Kidney (tissue), 13 donors: ENCODE measurements at regions not wholly inside any gene's neighbourhood (a gene's known extent, or its start where the extent isn't known, plus 50 kb on each side); places are given as distances from the start of the nearest gene placed in this dataset.
A peak's percentile ranks its signal among the peaks of the same experiment; 100 is the strongest.

Experiments used
- DNase-seq, 5 donors: peaks; one replicate each; pipeline ENCODE4 v3.0.0-alpha.2; 2013 to 2020
- FAIRE-seq: peaks from 2 replicates; lab custom pipeline; 2012; peaks lifted over from hg19 to GRCh38; lab: Jason Lieb, UNC
- H3K27ac ChIP-seq, 2 donors: one replicate each; pipeline ENCODE4 v1.7.0; 2013; ENCODE audit warnings: low read depth in 2 of 2, low read length in 2 of 2, inconsistent platforms in 1 of 2
- H3K27me3 ChIP-seq: one replicate; pipeline ENCODE4 v1.7.1; 2013; ENCODE audit warnings: low read length, inconsistent platforms; ENCODE audit not compliant: control insufficient read depth, insufficient read depth
- H3K36me3 ChIP-seq, 3 donors: one replicate each; pipeline versions ENCODE4 v1.7.0 to v1.7.1; 2013; ENCODE audit warnings: low read length in 3 of 3, control low read depth in 1 of 3, inconsistent platforms in 1 of 3; ENCODE audit not compliant: insufficient read depth in 3 of 3, control insufficient read depth in 2 of 3
- H3K4me1 ChIP-seq, 3 donors: one replicate each; pipeline versions ENCODE4 v1.7.0 to v1.7.1; 2013; ENCODE audit warnings: low read length in 3 of 3, inconsistent platforms in 1 of 3, low read depth in 1 of 3; ENCODE audit not compliant: control insufficient read depth in 2 of 3, insufficient read depth in 2 of 3
- H3K4me3 ChIP-seq, 3 donors: one replicate each; pipeline versions ENCODE4 v1.7.0 to v1.8.1; 2013; ENCODE audit warnings: low read length in 3 of 3, control low read depth in 1 of 3, inconsistent platforms in 1 of 3
- H3K9ac ChIP-seq, 3 donors: one replicate each; pipeline versions ENCODE4 v1.7.0 to v1.7.1; 2013; ENCODE audit warnings: low read length in 3 of 3, control low read depth in 1 of 3, inconsistent platforms in 1 of 3
- H3K9me3 ChIP-seq, 3 donors: one replicate each; pipeline versions ENCODE4 v1.7.0 to v1.7.1; 2013; ENCODE audit warnings: low read length in 3 of 3, control low read depth in 1 of 3, inconsistent platforms in 1 of 3; ENCODE audit not compliant: control insufficient read depth in 2 of 3, insufficient read depth in 1 of 3
- intact Hi-C: fragments of 100-400 bp; cut with DNase I; formaldehyde crosslinking; loops from one replicate; pipeline ENCODE4 v1.11.1; 2022
- TF ChIP-seq, protein P1 (sequence below): IDR thresholded peaks from 3 replicates; pipeline ENCODE4 v1.5.1; 2012; ENCODE audit warnings: mild to moderate bottlenecking, moderate library complexity, borderline replicate concordance; ENCODE audit not compliant: insufficient read depth; ENCODE audit errors: extremely low read depth
- donor health status: control.
- donor health status: control.
- donor health status: control.
- donor health status: control.
- donor health status: control.
- donor health status: DM: yes; HTN: yes; CAD: no.
- donor health status: Normal renal cell carcinoma (clear cell type).

DNA sequence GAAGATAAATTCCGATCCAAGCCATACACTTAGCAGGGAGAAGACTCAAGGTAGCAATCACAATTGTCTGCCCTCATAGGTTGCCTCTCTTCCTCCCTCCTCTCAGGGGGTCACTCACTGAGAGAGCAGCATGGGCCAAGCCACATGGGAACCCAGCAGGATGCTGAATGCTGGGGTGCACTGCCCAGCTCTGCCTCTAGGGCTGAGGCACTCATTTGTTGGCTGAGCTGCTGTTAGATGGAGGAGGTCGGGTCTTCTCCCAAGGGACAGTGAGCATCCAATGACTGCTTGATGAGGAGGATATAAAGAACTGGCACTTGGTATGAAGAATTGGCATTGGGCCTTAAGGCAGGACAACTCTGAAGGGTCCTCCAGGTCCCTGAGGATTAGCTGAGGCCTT is 418.8 kb downstream of the SIPA1L2 start:
- intact Hi-C loops, result no loop called here
- TF ChIP-seq, protein P1, sequence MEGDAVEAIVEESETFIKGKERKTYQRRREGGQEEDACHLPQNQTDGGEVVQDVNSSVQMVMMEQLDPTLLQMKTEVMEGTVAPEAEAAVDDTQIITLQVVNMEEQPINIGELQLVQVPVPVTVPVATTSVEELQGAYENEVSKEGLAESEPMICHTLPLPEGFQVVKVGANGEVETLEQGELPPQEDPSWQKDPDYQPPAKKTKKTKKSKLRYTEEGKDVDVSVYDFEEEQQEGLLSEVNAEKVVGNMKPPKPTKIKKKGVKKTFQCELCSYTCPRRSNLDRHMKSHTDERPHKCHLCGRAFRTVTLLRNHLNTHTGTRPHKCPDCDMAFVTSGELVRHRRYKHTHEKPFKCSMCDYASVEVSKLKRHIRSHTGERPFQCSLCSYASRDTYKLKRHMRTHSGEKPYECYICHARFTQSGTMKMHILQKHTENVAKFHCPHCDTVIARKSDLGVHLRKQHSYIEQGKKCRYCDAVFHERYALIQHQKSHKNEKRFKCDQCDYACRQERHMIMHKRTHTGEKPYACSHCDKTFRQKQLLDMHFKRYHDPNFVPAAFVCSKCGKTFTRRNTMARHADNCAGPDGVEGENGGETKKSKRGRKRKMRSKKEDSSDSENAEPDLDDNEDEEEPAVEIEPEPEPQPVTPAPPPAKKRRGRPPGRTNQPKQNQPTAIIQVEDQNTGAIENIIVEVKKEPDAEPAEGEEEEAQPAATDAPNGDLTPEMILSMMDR, result no peak
- no peak for DNase-seq
- no peak for FAIRE-seq
- Histone ChIP-seq H3K27me3 (no peaks in the 10 kb centered on the region), H3K4me3 (no peak overlapping the region), H3K27ac (no peak overlapping the region), H3K9ac (no peak overlapping the region), H3K4me1 (no peaks in the 10 kb centered on the region), H3K9me3 (no peaks in the 10 kb centered on the region), H3K36me3 (no peaks in the 10 kb centered on the region)

DNA sequence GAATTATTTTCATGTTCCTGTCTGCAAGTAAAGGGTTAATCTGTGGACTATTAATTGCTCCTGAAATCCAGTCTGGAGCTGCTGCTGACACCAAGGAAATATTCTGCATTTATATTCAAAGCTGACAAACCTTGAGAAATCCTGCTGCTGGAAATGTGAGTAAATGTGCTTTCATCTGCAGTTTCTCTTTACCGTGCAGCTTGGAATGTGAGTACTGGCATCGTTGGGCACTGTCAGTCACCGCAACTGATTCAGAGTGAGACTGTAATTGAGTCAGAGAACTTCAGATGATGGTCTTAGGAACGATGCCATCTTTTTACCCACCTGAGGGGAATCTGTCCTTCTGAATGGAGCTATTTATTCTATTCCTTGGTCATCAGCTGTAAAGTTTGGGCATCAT is 420.6 kb downstream of the SIPA1L2 start:
- Histone ChIP-seq H3K4me3 (no peak overlapping the region), H3K9me3 (no peaks in the 10 kb centered on the region), H3K4me1 (no peaks in the 10 kb centered on the region), H3K9ac (no peak overlapping the region), H3K27ac (no peak overlapping the region), H3K27me3 (no peaks in the 10 kb centered on the region), H3K36me3 (no peaks in the 10 kb centered on the region)
- intact Hi-C loops, result no loop called here
- FAIRE-seq (no peak), DNase-seq (no peak)
- TF ChIP-seq, protein P1, result no peak

DNA sequence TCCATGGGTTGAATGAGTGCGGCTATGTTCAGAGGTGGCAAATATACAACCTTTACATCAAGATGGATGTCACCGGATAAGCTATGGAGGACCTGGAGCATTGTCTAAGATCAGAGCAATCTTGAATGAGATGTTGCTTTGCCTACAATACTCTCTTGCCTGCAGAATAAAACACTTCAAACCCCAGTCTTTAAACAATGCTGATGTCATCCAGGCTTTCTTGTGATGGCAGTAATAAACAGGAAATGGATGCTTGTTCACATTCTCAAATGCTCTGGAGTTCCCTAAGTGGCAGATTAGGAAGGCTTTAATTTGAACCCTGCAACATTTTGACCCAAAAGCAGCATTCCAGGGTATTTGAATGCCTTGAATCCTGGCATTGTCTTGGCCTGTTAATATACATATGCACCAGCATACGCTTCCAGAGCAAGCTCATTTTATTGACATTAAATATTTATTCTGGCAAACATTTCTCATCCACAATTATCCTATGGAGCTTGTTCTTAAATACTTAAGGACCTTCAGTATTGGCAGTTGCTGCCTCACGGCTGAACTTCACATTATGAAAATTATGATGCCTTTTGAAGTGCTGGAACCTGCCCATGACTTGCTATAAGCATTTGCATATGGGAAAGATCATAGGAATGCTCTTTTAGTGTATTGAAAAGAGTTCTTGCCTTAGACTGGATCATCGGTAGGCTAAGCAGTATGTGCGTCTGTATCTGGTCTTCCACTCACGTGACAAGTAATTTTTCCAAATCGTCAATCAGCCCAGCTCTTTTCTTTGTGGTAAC is 422.7 kb downstream of the SIPA1L2 start:
- no peak for FAIRE-seq
- Histone ChIP-seq H3K27me3 (no peaks in the 10 kb centered on the region), H3K4me1 (no peaks in the 10 kb centered on the region), H3K9ac (no peak overlapping the region), H3K9me3 (no peaks in the 10 kb centered on the region), H3K4me3 (no peak overlapping the region), H3K27ac (no peak overlapping the region), H3K36me3 (no peaks in the 10 kb centered on the region)
- intact Hi-C loops, result no loop called here
- peak in 1 of 5 donors; percentile 28 for DNase-seq
- TF ChIP-seq, protein P1, result no peak
